H9 (cell line): ENCODE measurements at regions not wholly inside any gene's neighbourhood (a gene's known extent, or its start where the extent isn't known, plus 50 kb on each side); places are given as distances from the start of the nearest gene placed in this dataset.

Source experiments
- DNase-seq: peaks from one replicate; pipeline ENCODE4 v3.0.0-alpha.2; 2017
- H2AFZ ChIP-seq: one replicate; pipeline ENCODE4 v1.6.1; 2013; ENCODE audit warnings: mild to moderate bottlenecking, low read length, control low read depth, moderate library complexity
- H2AK5ac ChIP-seq: 2 replicates; pipeline ENCODE4 v1.6.1; 2013; ENCODE audit warnings: low read length, control low read depth, mixed read lengths; ENCODE audit not compliant: insufficient read length
- H2BK120ac ChIP-seq: one replicate; pipeline ENCODE4 v1.6.1; 2013; ENCODE audit warnings: low read depth, mild to moderate bottlenecking, low read length, control low read depth, inconsistent platforms; ENCODE audit not compliant: poor library complexity, severe bottlenecking
- H2BK12ac ChIP-seq: 2 replicates; pipeline ENCODE4 v1.6.1; 2013; ENCODE audit warnings: low read length, control low read depth, mixed read lengths, low read depth; ENCODE audit not compliant: insufficient read length
- H2BK15ac ChIP-seq: 2 replicates; pipeline ENCODE4 v1.6.1; 2013; ENCODE audit warnings: low read depth, low read length, control low read depth
- H2BK20ac ChIP-seq: one replicate; pipeline ENCODE4 v1.6.1; 2013; ENCODE audit warnings: low read depth, mild to moderate bottlenecking, low read length, control low read depth, inconsistent platforms; ENCODE audit not compliant: poor library complexity, severe bottlenecking
- H2BK5ac ChIP-seq: 2 replicates; pipeline ENCODE4 v1.6.1; 2013; ENCODE audit warnings: low read length, control low read depth, mixed read lengths; ENCODE audit not compliant: insufficient read length
- H3K14ac ChIP-seq: 2 replicates; pipeline ENCODE4 v1.6.1; 2013; ENCODE audit warnings: low read length, control low read depth; ENCODE audit not compliant: insufficient read depth
- H3K18ac ChIP-seq: 2 replicates; pipeline ENCODE4 v1.6.1; 2013; ENCODE audit warnings: low read depth, mild to moderate bottlenecking, mixed read lengths, low read length, control low read depth; ENCODE audit not compliant: insufficient read length
- H3K23ac ChIP-seq: 2 replicates; pipeline ENCODE4 v1.6.1; 2013; ENCODE audit warnings: low read length, control low read depth, mixed read lengths, low read depth; ENCODE audit not compliant: insufficient read length
- H3K23me2 ChIP-seq: 2 replicates; pipeline ENCODE4 v1.6.1; 2013; ENCODE audit warnings: low read depth, mild to moderate bottlenecking, mixed read lengths, low read length, control low read depth; ENCODE audit not compliant: insufficient read length, poor library complexity, severe bottlenecking
- H3K27ac ChIP-seq: 2 replicates; pipeline ENCODE4 v1.5.1; 2013; ENCODE audit warnings: low read length, control low read depth, mixed read lengths, low read depth; ENCODE audit not compliant: insufficient read length
- H3K27me3 ChIP-seq: 2 replicates; pipeline ENCODE4 v1.6.1; 2013; ENCODE audit warnings: low read length, control low read depth, inconsistent platforms; ENCODE audit not compliant: insufficient read depth
- H3K4ac ChIP-seq: 2 replicates; pipeline ENCODE4 v1.6.1; 2013; ENCODE audit warnings: low read depth, mild to moderate bottlenecking, control low read depth, inconsistent platforms, low read length, moderate library complexity
- H3K4me1 ChIP-seq: 2 replicates; pipeline ENCODE4 v1.6.1; 2013; ENCODE audit warnings: low read length, control low read depth, inconsistent platforms; ENCODE audit not compliant: insufficient read depth
- H3K4me2 ChIP-seq: 2 replicates; pipeline ENCODE4 v1.6.1; 2013; ENCODE audit warnings: low read length, control low read depth, mixed read lengths; ENCODE audit not compliant: insufficient read length, insufficient read depth
- H3K56ac ChIP-seq: 2 replicates; pipeline ENCODE4 v1.6.1; 2013; ENCODE audit warnings: low read depth, mild to moderate bottlenecking, mixed read lengths, low read length, control low read depth; ENCODE audit not compliant: insufficient read length
- H3K79me1 ChIP-seq: 2 replicates; pipeline ENCODE4 v1.6.1; 2013; ENCODE audit warnings: low read depth, mild to moderate bottlenecking, moderate library complexity, low read length, control low read depth, inconsistent platforms; ENCODE audit not compliant: insufficient read depth, poor library complexity, severe bottlenecking
- H3K79me2 ChIP-seq: 2 replicates; pipeline ENCODE4 v1.6.1; 2013; ENCODE audit warnings: low read length, control low read depth, inconsistent platforms; ENCODE audit not compliant: insufficient read depth
- H3K9ac ChIP-seq: 2 replicates; pipeline ENCODE4 v1.6.1; 2013; ENCODE audit warnings: low read length, control low read depth, mixed read lengths; ENCODE audit not compliant: insufficient read length; ENCODE audit errors: extremely low read depth
- H3K9me3 ChIP-seq: one replicate; pipeline ENCODE4 v1.6.1; 2013; ENCODE audit warnings: low read depth, low read length, inconsistent platforms; ENCODE audit not compliant: control insufficient read depth
- H3T11ph ChIP-seq: one replicate; pipeline ENCODE4 v1.6.1; 2013; ENCODE audit warnings: mild to moderate bottlenecking, low read length, control low read depth, inconsistent platforms
- H4K20me1 ChIP-seq: one replicate; pipeline ENCODE4 v1.6.1; 2013; ENCODE audit not compliant: control insufficient read depth, insufficient read length, insufficient read depth
- H4K5ac ChIP-seq: 2 replicates; pipeline ENCODE4 v1.6.1; 2013; ENCODE audit warnings: low read depth, mild to moderate bottlenecking, mixed read lengths, low read length, control low read depth; ENCODE audit not compliant: insufficient read length
- H4K8ac ChIP-seq: replicated peaks from 2 replicates; pipeline ENCODE4 v1.6.1; 2013; ENCODE audit warnings: low read length, control low read depth, mixed read lengths, low read depth; ENCODE audit not compliant: insufficient read length
- H4K91ac ChIP-seq: 2 replicates; pipeline ENCODE4 v1.6.1; 2013; ENCODE audit warnings: low read depth, mild to moderate bottlenecking, moderate library complexity, mixed read lengths, low read length, control low read depth; ENCODE audit not compliant: insufficient read length
- H3K27ac Mint-ChIP-seq, 3 experiments: 2 replicates in 2 of 3; 3 replicates in 1 of 3; pipeline ENCODE4 v1.8.0; 2020 to 2021; ENCODE audit warnings: mixed read lengths in 3 of 3, mild to moderate bottlenecking in 1 of 3, moderate library complexity in 1 of 3
- H3K27me3 Mint-ChIP-seq: 2 replicates; pipeline ENCODE4 v1.8.0; 2021; ENCODE audit warnings: low read depth, mild to moderate bottlenecking, moderate library complexity, mixed read lengths
- H3K36me3 Mint-ChIP-seq, 3 experiments: 2 replicates in 2 of 3; 3 replicates in 1 of 3; pipeline ENCODE4 v1.8.0; 2020 to 2021; ENCODE audit warnings: low read depth in 3 of 3, mixed read lengths in 3 of 3; ENCODE audit not compliant: insufficient read depth in 1 of 3
- H3K4me1 Mint-ChIP-seq, 2 experiments: 2 replicates each; pipeline ENCODE4 v1.8.0; 2020; ENCODE audit warnings: mixed read lengths in 2 of 2
- H3K4me3 Mint-ChIP-seq, 2 experiments: 2 replicates in 1 of 2; 3 replicates in 1 of 2; pipeline ENCODE4 v1.8.0; 2020 to 2021; ENCODE audit warnings: mild to moderate bottlenecking in 2 of 2, mixed read lengths in 2 of 2, moderate library complexity in 1 of 2
- H3K9me3 Mint-ChIP-seq, 2 experiments: 2 replicates in 1 of 2; 3 replicates in 1 of 2; pipeline ENCODE4 v1.8.0; 2020; ENCODE audit warnings: mild to moderate bottlenecking in 2 of 2, mixed read lengths in 2 of 2, moderate library complexity in 1 of 2
- CTCF ChIP-seq: fragments of 200-600 bp; sonication (generic); conservative IDR thresholded peaks from 3 replicates; pipeline ENCODE4 v1.8.0; 2021; ENCODE audit warnings: antibody characterized with exemption, mild to moderate bottlenecking
- WGBS: extraction: QIAGEN DNeasy Blood & Tissue Kit; methylation state at CpG from one replicate; pipeline ENCODE4 v1.1.7; 2013; ENCODE audit warnings: missing lambda C conversion rate, low lambda C conversion rate, mixed read lengths; ENCODE audit not compliant: insufficient read length; ENCODE audit errors: extremely low coverage; 5-methylcytosine and 5-hydroxymethylcytosine counted together

GRCh38 chrX:11050013-11050412 lies 61.1 kb upstream of the HCCS start:
- no peaks in the 10 kb centered on the region for H3K79me1 ChIP-seq
- H4K91ac ChIP-seq = no peak overlapping the region
- H2BK12ac ChIP-seq = no peak overlapping the region
- H3K4ac ChIP-seq = no peak overlapping the region
- H3K23me2 ChIP-seq = no peaks in the 10 kb centered on the region
- no peak overlapping the region for H4K8ac ChIP-seq
- H3K79me2 ChIP-seq = no peaks in the 10 kb centered on the region
- no peak overlapping the region for H3K14ac ChIP-seq
- no peaks in the 10 kb centered on the region; the same call in 1 of the 2 replicates for H3K27me3 Mint-ChIP-seq
- H3K9me3 Mint-ChIP-seq = peaks cover 63 to 65% of the 10 kb centered on the region in 2 experiments
- no peak overlapping the region for H3K9ac ChIP-seq
- no peak overlapping the region for H3K27ac ChIP-seq
- no peak for TF ChIP-seq CTCF
- no peak overlapping the region for H3K27ac Mint-ChIP-seq
- H3K9me3 ChIP-seq = no peaks in the 10 kb centered on the region
- H3K4me2 ChIP-seq = no peak overlapping the region
- no peak overlapping the region for H2BK15ac ChIP-seq
- H3K4me3 Mint-ChIP-seq = no peak overlapping the region
- H2AK5ac ChIP-seq = no peak overlapping the region
- no peak for DNase-seq
- H3K36me3 Mint-ChIP-seq = no peaks in the 10 kb centered on the region; a peak in 1 of 7 replicates
- no CpG with 5 or more reads among the region's 2 CpGs for WGBS
- H2BK20ac ChIP-seq = no peak overlapping the region
- H3K18ac ChIP-seq = no peak overlapping the region
- H4K20me1 ChIP-seq = no peaks in the 10 kb centered on the region
- H3K27me3 ChIP-seq = no peaks in the 10 kb centered on the region
- H3K4me1 ChIP-seq = no peaks in the 10 kb centered on the region
- no peak overlapping the region for H4K5ac ChIP-seq
- H3K4me1 Mint-ChIP-seq = no peaks in the 10 kb centered on the region
- H2BK120ac ChIP-seq = no peak overlapping the region
- no peak overlapping the region for H2AFZ ChIP-seq
- no peak overlapping the region for H3K56ac ChIP-seq
- H3T11ph ChIP-seq = no peak overlapping the region
- no peak overlapping the region for H3K23ac ChIP-seq
- no peak overlapping the region for H2BK5ac ChIP-seq
